ENCODE measurements at regions not wholly inside any gene's neighbourhood (a gene's known extent, or its start where the extent isn't known, plus 50 kb on each side); places are given as distances from the start of the nearest gene placed in this dataset.
A peak's percentile ranks its signal among the peaks of the same experiment; 100 is the strongest.

DNA sequence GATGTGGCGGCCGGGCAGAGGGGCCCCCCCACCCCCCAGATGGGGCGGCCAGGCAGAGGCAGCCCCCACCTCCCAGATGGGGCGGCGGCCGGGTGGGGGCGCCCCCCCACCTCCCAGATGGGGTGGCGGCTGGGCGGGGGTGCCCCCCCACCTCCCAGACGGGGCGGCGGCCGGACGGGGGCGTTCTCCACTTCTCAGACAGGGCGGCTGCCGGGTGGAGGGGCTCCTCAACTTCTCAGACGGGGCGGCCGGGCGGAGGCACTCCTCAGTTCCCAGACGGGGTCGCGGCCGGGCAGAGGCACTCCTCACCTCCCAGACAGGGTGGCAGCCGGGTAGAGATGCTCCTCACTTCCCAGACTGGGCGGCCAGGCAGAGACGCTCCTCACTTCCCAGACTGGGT, 469.8 kb downstream of the PCNX1 start:
- Mint-ChIP-seq H3K27me3 (no peaks in the 10 kb centered on the region), H3K36me3 (peaks cover 18% of the 10 kb centered on the region), H3K9me3 (ENCODE audit: low read depth) (peaks cover 6% of the 10 kb centered on the region), H3K4me1 (ENCODE audit: low read depth) (peaks cover 35% of the 10 kb centered on the region), H3K27ac (no peak overlapping the region), H3K4me3 (no peak overlapping the region)

DNA sequence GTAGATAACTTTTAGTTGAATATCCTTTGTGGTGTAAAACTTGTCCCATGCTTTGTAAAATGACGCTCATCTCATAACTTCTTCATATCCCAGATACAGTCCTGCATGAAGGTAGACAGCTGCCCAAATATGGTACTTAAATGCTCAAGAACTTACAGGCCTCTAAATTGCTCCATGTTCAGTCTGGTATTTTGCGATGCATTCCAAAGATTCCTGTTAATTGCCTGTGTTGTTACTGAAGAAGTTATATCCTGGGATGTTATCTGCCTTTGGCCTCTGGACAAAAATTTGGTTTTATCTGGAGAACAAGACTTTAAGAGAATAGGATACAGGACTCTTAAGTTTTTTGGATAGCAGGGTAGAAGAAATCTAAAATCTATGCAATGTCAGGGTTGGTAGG, 473.0 kb downstream of the PCNX1 start:
- H3K4me3 Mint-ChIP-seq, result no peak overlapping the region
- H3K4me1 Mint-ChIP-seq (ENCODE audit: low read depth), result peaks cover 30% of the 10 kb centered on the region
- no peaks in the 10 kb centered on the region for H3K27me3 Mint-ChIP-seq
- H3K36me3 Mint-ChIP-seq, result peaks cover 23% of the 10 kb centered on the region
- peaks cover 6% of the 10 kb centered on the region for H3K9me3 Mint-ChIP-seq (ENCODE audit: low read depth)
- H3K27ac Mint-ChIP-seq, result no peak overlapping the region

DNA sequence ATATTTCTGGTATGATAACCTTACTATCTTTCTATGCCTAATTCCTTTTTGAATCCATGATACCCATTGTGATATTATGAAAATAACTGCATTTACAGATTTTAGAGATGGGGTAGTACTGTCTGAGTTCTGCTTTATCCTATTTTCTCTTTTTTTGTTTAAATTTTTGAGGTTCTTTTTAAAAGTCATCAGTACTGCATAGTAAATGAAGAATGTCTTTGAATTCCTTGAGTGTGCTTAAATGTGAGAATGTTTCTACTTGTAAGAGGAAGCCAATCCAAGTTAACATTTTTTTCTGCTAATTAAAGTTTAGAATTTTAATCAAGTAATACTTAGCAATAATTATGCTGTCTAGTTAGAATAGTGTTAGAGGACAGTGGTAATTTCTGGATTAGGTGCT, 474.6 kb downstream of the PCNX1 start:
- Mint-ChIP-seq H3K27me3 (no peaks in the 10 kb centered on the region), H3K36me3 (peaks cover 17% of the 10 kb centered on the region), H3K27ac (no peak overlapping the region), H3K9me3 (ENCODE audit: low read depth) (peaks cover 6% of the 10 kb centered on the region), H3K4me3 (no peak overlapping the region), H3K4me1 (ENCODE audit: low read depth) (peaks cover 30% of the 10 kb centered on the region)

DNA sequence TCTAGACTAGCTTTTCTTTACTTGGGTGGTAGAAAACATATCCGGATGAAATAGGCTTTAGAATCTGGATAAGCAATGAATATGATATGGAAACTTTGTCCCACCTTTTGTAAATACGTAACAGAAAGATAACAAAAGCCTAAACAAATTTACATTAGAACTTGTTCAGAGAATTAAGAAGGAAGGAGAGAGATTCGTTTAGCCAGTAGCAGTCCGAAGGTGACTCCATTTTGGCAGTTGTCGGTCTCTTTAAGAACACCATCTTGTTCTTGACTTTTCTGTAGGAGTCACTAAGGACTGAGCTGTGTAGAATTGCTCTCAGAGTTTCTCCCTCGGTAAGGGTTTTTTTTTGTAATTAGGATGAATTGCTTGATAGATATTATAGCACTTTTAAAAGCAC, 475.1 kb downstream of the PCNX1 start:
- Mint-ChIP-seq H3K27me3 (no peaks in the 10 kb centered on the region), H3K36me3 (peaks cover 16% of the 10 kb centered on the region), H3K9me3 (ENCODE audit: low read depth) (peaks cover 6% of the 10 kb centered on the region), H3K4me1 (ENCODE audit: low read depth) (peaks cover 30% of the 10 kb centered on the region), H3K27ac (no peak overlapping the region), H3K4me3 (no peak overlapping the region)

DNA sequence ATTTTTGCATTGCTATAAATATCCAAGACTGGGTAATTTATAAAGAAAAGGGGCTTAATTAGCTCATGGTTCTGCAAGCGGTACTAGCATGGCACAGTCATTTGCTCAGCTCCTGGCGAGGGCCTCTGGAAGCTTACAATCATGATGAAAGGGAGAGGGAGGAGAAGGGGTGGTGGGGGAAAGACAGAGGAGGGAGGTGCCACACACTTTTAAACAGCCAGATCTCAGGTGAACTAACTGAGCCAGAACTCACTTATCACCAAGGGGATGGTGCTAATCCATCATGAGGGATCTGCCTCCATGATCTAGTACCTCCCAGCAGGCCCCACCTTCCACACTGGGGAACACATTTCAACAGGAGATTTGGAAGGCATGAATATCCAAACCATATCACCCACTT, 476.3 kb downstream of the PCNX1 start:
- Mint-ChIP-seq H3K27me3 (no peaks in the 10 kb centered on the region), H3K9me3 (ENCODE audit: low read depth) (no peaks in the 10 kb centered on the region)

DNA sequence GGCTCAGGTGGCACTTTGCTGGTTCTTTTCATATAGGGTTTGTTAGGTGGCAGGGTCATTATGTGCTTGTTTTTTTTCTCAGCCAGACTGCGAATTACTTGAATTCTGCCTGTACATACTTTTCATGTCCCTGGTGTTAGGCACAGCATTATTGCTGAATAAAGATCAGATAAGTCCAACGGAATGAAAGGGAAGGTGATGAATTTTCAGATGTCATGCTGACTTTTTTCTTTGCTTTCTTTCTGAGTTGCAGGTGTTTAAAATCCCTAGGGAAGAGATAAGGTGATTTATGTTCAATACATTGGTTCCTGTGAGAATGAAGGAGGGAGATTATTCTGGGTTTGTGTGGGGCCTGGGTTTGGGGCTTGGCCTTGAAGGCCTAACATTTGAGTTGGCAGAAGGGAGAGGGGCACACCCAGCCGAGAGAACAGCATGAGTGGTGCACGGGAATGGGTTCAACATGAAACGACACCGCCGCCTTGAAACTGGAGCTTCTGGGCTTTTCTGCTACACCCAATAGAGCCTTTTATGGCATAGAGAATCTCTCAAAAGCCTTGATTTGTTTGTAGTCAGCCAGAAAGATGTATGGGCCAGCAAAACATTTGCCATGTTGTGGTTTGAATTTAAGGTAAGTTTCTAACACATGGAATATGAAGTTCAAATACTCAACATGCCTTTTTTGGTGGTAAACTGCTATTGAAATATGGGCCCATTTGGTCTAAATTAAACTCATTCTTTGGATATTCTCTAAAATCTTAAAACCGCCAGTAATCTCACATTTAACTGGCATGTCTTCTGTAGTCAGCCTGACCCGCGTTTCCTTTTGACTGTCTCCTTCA, 477.0 kb downstream of the PCNX1 start:
- Mint-ChIP-seq H3K27ac (peak overlapping the region; percentile 34), H3K4me1 (ENCODE audit: low read depth) (peaks cover 29% of the 10 kb centered on the region)

More for the DNA sequence above, 476.3 kb downstream of the PCNX1 start:
- H3K4me3 Mint-ChIP-seq, result no peak overlapping the region
- peaks cover 10% of the 10 kb centered on the region for H3K36me3 Mint-ChIP-seq
- H3K4me1 Mint-ChIP-seq (ENCODE audit: low read depth), result peaks cover 30% of the 10 kb centered on the region
- H3K27ac Mint-ChIP-seq, result no peak overlapping the region

DNA sequence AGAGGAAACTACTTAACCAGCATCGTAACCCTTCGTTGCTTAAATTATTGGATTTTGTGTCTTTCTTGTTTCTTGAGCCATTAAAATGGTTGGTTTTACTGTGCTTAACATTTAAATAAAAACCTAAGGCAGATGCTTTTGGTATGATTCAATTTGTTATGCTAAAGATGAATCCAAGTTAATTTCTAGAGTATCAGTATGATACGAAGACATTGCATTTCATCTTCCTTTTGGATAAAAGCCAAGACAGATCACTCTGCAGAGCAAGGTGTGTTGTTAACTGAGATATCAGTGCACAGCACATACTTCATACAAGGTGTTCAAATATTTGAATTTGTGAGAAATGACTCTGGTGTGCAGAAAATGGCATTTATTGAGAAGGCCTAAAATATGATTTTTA, 480.5 kb downstream of the PCNX1 start:
- H3K27ac Mint-ChIP-seq, result no peak overlapping the region
- peaks cover 26% of the 10 kb centered on the region for H3K4me1 Mint-ChIP-seq (ENCODE audit: low read depth)
- H3K9me3 Mint-ChIP-seq (ENCODE audit: low read depth), result no peaks in the 10 kb centered on the region
- no peaks in the 10 kb centered on the region for H3K27me3 Mint-ChIP-seq
- H3K36me3 Mint-ChIP-seq, result peaks cover 5% of the 10 kb centered on the region
- no peak overlapping the region for H3K4me3 Mint-ChIP-seq

More for the DNA sequence above, 477.0 kb downstream of the PCNX1 start:
- Mint-ChIP-seq H3K27me3 (no peaks in the 10 kb centered on the region), H3K36me3 (peaks cover 8% of the 10 kb centered on the region), H3K9me3 (ENCODE audit: low read depth) (no peaks in the 10 kb centered on the region), H3K4me3 (no peak overlapping the region)

DNA sequence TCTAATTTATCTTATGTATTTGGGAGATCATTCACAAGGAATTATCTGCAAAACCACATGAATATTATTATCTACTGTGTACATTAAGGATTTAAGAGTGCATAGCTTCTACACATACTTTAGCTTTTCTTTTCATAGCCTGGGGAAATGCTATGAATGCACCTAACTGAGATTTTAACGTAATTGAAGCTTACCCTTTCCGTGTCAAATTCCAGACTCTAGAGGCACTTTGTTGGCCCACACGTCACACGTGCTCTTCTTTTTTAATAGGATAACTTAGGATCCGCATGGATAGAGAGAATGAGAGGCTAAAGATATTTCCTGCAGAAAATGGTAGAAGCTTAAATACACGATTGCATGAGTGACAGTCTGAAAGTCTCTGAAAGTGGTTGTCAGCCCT, 481.1 kb downstream of the PCNX1 start:
- H3K36me3 Mint-ChIP-seq, result peaks cover 5% of the 10 kb centered on the region
- H3K9me3 Mint-ChIP-seq (ENCODE audit: low read depth), result no peaks in the 10 kb centered on the region
- H3K27ac Mint-ChIP-seq, result no peak overlapping the region
- peaks cover 23% of the 10 kb centered on the region for H3K4me1 Mint-ChIP-seq (ENCODE audit: low read depth)
- no peaks in the 10 kb centered on the region for H3K27me3 Mint-ChIP-seq
- H3K4me3 Mint-ChIP-seq, result no peak overlapping the region

DNA sequence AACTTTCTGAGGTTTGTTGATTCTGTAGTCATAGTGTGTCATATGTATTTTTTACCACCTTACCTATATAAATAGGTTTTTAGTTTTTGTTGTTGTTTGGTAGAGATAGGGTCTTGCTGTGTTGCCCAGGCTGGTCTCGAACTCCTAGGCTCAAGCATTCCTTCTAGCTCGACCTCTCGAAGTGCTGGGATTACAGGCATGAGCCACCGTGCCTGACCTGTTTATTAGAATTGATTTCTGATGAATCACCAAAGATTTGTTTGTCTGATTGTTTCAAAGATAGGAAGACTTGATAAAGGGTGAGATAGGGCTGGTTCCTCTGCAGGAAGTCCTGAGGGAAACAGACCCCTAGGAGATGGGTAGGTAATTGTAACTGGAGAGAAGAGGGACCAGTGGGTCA, 481.6 kb downstream of the PCNX1 start:
- Mint-ChIP-seq H3K9me3 (ENCODE audit: low read depth) (no peaks in the 10 kb centered on the region), H3K27me3 (no peaks in the 10 kb centered on the region), H3K4me1 (ENCODE audit: low read depth) (peaks cover 21% of the 10 kb centered on the region), H3K4me3 (no peak overlapping the region), H3K27ac (no peak overlapping the region), H3K36me3 (peaks cover 4% of the 10 kb centered on the region)

DNA sequence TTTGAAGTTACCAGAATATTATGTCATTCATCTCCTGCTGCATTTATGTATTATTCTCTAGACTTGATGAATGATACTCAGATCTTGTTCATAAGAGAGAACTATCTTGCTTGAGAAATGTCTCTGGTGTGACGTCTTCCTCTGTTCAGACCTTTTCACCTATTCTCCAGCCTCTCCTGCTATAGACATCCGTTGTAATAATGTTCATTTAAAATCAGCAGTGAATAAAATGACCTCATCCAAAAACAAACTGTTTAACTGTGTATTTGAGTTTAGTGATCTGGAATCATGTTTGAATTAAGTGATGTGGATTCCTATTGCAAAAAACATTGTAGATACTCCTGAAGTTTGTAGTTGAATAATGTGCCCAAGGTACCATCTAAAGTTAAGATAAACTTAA, 487.1 kb downstream of the PCNX1 start:
- no peak overlapping the region for H3K27ac Mint-ChIP-seq
- no peaks in the 10 kb centered on the region for H3K9me3 Mint-ChIP-seq (ENCODE audit: low read depth)
- no peaks in the 10 kb centered on the region for H3K36me3 Mint-ChIP-seq
- peaks cover 34% of the 10 kb centered on the region for H3K4me1 Mint-ChIP-seq (ENCODE audit: low read depth)
- H3K4me3 Mint-ChIP-seq, result no peak overlapping the region
- no peaks in the 10 kb centered on the region for H3K27me3 Mint-ChIP-seq

DNA sequence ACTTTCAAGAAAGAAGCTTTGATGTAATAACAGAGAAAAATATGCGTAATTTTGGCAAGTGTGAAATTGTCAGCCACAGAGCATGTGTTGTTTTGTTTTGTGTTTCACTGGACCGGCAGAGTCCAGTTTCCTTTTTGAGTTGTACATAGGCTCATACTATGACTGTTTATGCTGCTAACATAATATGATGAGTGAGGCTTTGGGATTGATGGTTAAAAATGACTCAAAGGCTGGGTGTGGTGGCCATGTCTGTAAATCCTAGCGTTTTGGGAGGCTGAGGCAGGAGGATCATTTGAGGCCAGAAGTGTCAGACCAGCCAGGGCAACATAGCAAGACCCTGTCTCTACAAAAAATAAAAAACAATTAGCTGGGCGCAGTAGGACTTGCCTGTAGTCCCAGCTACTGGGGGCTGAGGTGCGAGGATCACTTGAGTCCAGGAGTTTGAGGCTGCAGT, 487.9 kb downstream of the PCNX1 start:
- H3K4me3 Mint-ChIP-seq, result no peak overlapping the region
- H3K9me3 Mint-ChIP-seq (ENCODE audit: low read depth), result no peaks in the 10 kb centered on the region
- H3K36me3 Mint-ChIP-seq, result no peaks in the 10 kb centered on the region
- H3K27ac Mint-ChIP-seq, result no peak overlapping the region
- peaks cover 34% of the 10 kb centered on the region for H3K4me1 Mint-ChIP-seq (ENCODE audit: low read depth)
- no peaks in the 10 kb centered on the region for H3K27me3 Mint-ChIP-seq

DNA sequence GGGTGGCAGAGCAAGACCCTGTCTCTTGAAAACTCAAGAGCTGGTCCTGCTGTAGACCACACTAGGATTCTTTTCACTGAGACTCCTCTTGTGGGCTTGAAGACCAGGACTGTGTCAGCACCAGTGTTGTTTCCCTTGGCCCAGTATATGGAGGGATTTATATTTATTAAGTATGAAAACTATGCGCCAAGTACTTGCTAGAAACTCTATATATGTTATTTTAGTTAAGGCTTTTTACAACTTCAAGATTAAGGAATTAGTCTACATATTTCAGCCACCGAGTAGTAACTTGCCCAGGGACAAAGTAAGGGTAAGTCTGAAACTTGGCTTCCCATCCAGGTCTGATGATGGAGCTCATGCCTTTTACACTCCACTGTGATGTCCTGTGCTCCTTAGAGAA, 488.4 kb downstream of the PCNX1 start:
- Mint-ChIP-seq H3K27ac (no peak overlapping the region), H3K27me3 (no peaks in the 10 kb centered on the region), H3K9me3 (ENCODE audit: low read depth) (no peaks in the 10 kb centered on the region), H3K36me3 (no peaks in the 10 kb centered on the region), H3K4me1 (ENCODE audit: low read depth) (peaks cover 38% of the 10 kb centered on the region), H3K4me3 (no peak overlapping the region)

DNA sequence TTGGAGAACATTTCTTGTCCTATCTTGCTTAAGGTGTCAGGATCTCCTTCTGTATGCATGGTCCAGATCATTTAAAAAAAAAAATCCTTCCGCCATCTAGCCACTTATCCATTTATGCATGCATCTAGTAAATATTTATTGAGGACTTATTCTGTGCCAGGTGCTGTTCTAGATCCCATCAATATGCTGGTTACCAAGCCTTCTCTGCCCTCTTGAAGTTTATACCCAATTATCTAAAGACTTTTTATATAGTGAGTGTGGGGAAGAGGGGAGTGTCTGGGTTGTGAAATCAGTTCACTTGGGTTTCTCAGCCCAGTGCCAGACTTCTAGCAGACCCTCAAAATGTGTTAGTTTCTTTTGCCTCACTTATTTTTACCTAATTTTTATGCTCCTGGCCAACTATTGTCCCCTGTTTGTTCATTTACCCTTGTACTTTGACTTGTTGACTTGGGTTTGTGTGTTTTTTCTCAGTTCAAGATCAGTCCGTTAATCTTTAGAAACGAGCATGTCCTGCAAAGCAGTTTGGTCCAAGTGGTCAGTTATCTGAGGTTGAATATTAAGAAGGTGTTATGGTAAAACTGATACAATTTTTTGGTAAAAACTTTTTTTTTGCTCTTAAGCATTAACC, 488.9 kb downstream of the PCNX1 start:
- Mint-ChIP-seq H3K36me3 (no peaks in the 10 kb centered on the region), H3K27ac (no peak overlapping the region)

DNA sequence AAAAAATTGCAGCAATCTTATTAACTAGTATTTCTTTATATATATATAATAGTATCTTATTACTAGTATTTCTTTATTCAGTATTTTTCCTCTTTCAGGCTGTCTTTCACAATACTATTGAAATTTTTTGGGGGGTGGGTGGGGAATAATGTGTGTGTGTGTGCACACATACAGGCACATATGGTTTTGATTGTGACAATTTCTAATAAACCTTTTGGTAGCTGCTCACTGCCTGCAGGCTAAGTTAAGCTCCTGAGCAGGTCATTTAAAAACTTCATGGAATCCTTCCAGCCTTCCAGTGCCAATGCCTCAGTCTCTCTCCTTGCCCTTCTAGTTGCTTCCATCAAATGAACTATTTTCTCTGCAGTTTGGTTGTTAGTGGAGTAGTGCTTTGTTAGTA, 490.1 kb downstream of the PCNX1 start:
- no peaks in the 10 kb centered on the region for H3K27me3 Mint-ChIP-seq
- no peak overlapping the region for H3K4me3 Mint-ChIP-seq
- H3K9me3 Mint-ChIP-seq (ENCODE audit: low read depth), result no peaks in the 10 kb centered on the region
- H3K36me3 Mint-ChIP-seq, result no peaks in the 10 kb centered on the region
- H3K27ac Mint-ChIP-seq, result peak overlapping the region; percentile 37
- H3K4me1 Mint-ChIP-seq (ENCODE audit: low read depth), result peaks cover 41% of the 10 kb centered on the region

More for the DNA sequence above, 488.9 kb downstream of the PCNX1 start:
- Mint-ChIP-seq H3K4me3 (no peak overlapping the region), H3K9me3 (ENCODE audit: low read depth) (no peaks in the 10 kb centered on the region), H3K4me1 (ENCODE audit: low read depth) (peaks cover 41% of the 10 kb centered on the region), H3K27me3 (no peaks in the 10 kb centered on the region)

DNA sequence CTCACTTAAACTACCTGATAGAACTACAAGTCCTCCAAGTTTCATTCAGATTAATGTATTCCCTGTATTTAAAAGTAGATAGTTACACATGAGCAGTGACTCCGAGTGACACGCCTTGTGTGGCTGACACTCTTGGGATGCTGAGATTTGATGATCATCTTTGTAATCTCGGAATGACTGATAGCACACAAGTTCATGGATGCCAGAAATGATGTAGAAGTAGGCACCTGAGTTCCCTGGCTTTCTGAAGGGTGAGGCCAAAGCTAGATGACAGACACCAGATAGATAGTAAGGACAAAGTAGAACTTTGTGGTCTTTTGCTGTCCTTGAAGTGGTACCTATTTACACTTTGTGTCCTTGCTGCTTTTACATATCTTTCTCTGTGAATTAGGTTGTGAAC, 491.2 kb downstream of the PCNX1 start:
- Mint-ChIP-seq H3K4me3 (no peak overlapping the region), H3K36me3 (no peaks in the 10 kb centered on the region), H3K27ac (peak overlapping the region; percentile 23), H3K9me3 (ENCODE audit: low read depth) (no peaks in the 10 kb centered on the region), H3K27me3 (no peaks in the 10 kb centered on the region), H3K4me1 (ENCODE audit: low read depth) (peaks cover 41% of the 10 kb centered on the region)
